Fibroblast of skin of left quadriceps (primary cell): ENCODE measurements at regions not wholly inside any gene's neighbourhood (a gene's known extent, or its start where the extent isn't known, plus 50 kb on each side); places are given as distances from the start of the nearest gene placed in this dataset.

Experiments
- DNase-seq, 2 experiments: peaks; one replicate each; pipeline ENCODE4 v3.0.0-alpha.2; 2013; ENCODE audit warnings: low read depth in 2 of 2

- DNase-seq = no peak
Observed at GRCh38 chr10:89095701-89096391, 105.2 kb downstream of the FAS start.

GRCh38 chr10:89093728-89094127 lies 103.1 kb downstream of the FAS start:
- no peak for DNase-seq

GRCh38 chr10:89092981-89093380 lies 102.4 kb downstream of the FAS start:
- no peak for DNase-seq

- DNase-seq = no peak
Observed at GRCh38 chr10:89092439-89092838, 101.8 kb downstream of the FAS start.

- no peak for DNase-seq
Observed at GRCh38 chr10:89091496-89091895, 100.9 kb downstream of the FAS start.

GRCh38 chr10:89090756-89091445 lies 100.3 kb downstream of the FAS start:
- DNase-seq = peak; percentile 76 to 78

- peak; percentile 90 for DNase-seq
Observed at GRCh38 chr10:89086801-89087521, 96.4 kb downstream of the FAS start.

- no peak for DNase-seq
Observed at GRCh38 chr10:89085153-89085552, 94.6 kb downstream of the FAS start.

- DNase-seq = no peak
Observed at GRCh38 chr10:89082086-89082485, 91.5 kb downstream of the FAS start.

- no peak for DNase-seq
Observed at GRCh38 chr10:89080660-89081059, 90.1 kb downstream of the FAS start.

GRCh38 chr10:89079961-89080360 lies 89.4 kb downstream of the FAS start:
- peak in 1 of 2 experiments; percentile 65 for DNase-seq

GRCh38 chr10:89078724-89079672 lies 88.4 kb downstream of the FAS start:
- peak; percentile 93 to 94 for DNase-seq

- no peak for DNase-seq
Observed at GRCh38 chr10:89076120-89076519, 85.5 kb downstream of the FAS start.

GRCh38 chr10:89075631-89076030 lies 85.0 kb downstream of the FAS start:
- DNase-seq = no peak

GRCh38 chr10:89074120-89074519 lies 83.5 kb downstream of the FAS start:
- no peak for DNase-seq

GRCh38 chr10:89073719-89074118 lies 83.1 kb downstream of the FAS start:
- no peak for DNase-seq

- no peak for DNase-seq
Observed at GRCh38 chr10:89069589-89069988, 79.0 kb downstream of the FAS start.
